ENCODE measurements at regions not wholly inside any gene's neighbourhood (a gene's known extent, or its start where the extent isn't known, plus 50 kb on each side); places are given as distances from the start of the nearest gene placed in this dataset.
A peak's percentile ranks its signal among the peaks of the same experiment; 100 is the strongest.

DNA sequence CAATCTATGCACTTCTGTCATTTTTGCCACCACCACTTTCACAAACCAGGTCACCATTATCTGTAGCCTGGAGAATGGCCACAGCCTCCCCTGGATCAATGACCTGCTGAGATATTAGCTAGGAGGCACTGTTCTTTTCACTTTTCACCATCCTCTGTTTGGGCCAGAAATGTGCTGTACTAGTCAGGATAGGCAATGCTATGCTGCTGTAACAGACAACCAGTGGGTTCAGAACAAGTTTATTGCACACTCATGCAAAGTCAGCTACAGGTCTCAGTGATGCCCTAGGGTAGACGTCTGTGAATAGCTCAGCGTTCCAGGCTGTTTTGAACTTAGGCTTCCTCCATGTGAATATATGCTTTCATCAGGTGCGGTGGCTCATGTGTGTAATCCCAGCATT is 231.5 kb downstream of the SUDS3 start:
- no peak for DNase-seq

DNA sequence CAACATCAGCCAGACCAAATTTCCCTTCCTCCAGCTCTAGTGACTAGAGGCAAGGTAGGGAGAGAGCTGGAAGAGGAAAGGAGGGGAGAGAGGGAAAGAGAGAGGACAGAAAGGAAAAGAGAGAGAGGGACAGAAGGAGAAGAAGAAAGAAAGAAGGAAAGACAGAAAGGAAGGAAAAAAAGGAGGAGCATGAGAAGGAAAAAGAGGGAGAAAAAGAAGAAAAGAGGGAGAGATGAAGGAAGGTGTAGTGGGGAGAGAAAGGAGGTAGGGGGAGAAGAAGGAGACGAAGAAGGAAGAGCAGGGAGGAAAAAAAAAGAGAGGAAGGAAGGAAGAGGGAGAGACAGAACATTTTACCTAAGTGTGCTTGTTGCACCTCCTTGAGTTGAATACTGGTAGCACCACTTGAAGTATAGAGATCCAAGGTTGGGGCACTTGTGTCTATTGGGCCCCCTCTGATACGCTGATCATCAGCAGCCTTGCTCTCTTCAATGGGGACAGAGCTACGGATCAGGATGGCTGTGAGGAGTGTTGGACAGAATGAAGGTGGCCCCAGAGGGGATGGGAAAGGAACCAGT is 232.5 kb downstream of the SUDS3 start:
- no peak for DNase-seq

DNA sequence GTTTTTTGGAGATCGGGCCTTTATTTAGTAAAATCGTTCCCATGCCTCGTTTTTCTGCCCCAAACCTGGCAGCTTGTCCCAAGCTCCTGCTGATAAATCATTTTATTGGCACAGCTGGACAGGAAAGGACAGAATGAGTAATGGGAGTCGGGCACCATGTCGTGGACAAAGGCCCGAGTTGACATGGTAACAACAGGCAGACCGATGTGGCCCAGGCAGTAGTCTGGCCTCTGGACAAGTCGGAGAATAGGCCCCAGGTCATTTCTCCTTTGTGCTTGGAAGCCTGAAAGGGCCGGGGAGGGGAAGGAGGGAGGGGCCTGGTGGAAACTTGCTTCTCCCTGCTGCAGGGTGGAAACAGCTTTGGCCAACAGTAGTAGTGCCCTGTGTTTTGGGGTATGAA is 234.9 kb downstream of the SUDS3 start:
- DNase-seq = no peak

DNA sequence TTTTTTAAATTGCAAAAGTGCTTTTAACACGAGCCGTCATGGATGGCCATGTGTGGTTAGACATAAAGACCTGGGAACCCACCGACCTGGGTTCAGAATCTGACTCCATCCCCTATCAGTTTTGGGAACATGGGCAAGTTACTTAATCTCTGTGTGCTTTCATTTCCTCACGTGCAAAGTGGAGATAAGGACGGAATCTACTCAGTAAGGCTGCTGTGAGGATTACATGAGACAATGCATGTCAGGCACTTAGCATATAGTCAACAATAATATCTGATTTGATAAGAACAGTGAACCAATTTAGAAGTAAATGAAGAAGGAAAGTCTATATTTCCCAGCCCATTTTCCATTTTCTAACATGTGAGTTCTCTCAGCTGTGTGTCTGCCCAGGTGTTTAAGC is 235.4 kb downstream of the SUDS3 start:
- DNase-seq = no peak

DNA sequence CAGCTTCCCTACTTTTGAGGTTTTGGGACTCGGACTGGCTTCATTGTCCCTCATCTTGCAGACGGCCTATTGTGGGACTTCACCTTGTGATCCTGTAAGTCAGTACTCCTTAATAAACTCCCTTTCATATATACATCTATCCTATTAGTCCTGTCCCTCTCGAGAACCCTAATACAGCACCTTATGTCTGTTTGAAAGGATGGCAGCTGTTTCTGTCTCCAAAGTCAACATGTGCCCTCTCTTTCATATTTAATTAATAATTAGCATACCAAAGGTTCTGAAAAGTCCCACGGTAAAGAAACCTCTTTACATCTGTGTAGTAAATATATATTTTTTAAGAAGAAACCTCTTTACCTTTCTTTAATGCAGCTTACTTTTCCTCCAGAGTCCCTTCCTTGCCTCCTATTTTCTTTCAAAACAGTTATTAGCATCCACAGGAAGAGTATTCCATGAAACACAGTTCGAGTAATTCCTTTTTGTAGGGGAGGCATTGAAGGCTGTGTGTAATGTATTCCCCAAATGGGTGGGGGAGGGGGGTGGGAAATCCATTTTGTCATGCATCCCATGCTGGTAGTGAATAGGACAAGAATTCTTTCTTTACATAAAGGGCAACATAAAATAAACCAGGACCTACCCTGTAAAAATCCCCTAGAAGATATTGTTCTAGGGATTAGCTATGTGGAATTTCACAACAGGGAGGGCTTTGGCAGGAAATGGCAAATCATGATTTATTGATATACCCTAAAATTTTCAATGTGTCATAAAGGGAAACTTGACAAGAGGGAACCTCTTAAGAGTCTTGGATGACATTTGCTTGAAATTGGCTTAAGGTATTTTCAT is 241.5 kb downstream of the SUDS3 start:
- no peak for DNase-seq

DNA sequence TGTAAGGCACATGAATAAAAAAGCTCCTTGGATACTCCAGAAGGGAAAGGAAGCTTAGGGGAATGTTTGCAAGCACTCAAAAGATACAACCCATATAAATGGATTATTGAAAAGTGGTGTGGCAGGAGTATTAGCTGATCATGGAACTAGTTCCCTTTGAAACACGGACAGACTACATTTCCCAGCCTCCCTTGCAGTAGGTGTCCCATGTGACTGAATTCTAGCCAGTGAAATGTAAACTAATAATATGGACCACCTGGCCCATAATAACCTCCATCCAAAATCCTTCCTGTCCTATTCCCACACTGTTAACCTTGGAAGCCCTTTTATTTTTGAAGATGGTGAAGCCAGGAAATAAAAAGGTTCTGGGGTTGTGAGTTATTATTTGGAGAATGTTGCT is 242.3 kb downstream of the SUDS3 start:
- no peak for DNase-seq

DNA sequence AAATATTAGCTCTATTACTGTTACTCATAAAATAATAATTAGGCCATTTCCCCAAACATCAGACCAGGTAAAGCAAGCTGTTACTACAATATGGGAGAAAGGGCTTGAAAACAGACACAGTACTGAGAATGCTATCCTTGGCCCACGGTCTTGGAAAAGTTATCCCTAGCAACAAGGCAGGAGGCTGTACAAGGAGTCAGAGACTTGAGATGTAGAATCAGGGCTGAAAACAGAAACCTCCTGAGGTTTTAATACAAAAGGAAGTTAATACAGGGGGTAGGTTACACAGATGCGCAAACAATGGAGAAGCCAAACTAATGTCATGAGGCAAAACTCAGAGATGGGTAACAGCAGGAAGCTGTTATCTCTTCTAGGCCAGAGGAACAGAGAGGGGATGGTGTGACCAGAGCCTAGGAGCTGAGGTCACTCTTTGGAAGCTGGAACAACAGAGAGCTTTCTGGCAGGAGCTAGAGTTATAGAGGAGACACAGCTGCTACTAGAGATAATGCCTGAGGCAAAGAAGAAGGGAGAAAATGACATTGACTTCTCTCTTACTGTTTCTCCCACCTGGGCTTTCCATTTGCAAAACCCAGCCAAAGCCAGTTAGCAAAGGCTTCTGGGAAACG is 248.8 kb downstream of the SUDS3 start:
- no peak for DNase-seq

DNA sequence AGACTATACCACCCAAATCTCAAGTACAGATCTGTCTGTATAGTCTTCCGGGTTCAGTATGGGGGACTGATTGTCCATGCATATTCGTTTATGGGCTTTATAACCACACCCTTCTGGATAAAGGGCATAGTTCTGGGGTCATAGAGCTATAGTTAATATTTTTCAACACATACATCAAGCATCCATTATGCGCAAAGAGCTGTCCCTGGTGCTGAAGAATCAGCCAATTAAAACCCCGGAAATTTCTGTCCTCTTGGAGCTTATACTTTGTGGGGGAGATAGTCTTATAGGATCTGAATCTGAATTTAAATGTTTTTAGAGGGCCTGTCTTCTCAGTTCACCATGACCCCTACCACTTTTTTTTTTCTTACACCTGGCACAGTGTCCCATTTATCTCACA is 256.7 kb downstream of the SUDS3 start:
- no peak for DNase-seq

DNA sequence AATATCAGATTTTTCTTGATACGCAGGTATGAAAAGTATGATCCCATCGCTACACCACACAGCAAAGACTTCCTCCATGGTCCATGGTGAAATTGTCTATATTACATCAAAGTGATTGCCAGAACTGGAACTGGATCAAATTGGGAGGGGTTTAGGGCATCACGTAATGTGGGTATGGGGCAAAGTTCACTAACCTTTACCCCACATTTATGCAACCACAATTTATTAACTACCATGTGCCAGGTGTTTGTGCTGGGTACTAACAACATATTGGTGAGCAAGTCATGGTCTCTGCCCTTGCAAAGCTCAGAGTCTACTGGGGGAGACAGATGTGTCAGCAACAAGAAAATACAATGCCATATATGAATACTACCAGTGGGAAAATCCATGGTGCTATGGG is 258.9 kb downstream of the SUDS3 start:
- no peak for DNase-seq

DNA sequence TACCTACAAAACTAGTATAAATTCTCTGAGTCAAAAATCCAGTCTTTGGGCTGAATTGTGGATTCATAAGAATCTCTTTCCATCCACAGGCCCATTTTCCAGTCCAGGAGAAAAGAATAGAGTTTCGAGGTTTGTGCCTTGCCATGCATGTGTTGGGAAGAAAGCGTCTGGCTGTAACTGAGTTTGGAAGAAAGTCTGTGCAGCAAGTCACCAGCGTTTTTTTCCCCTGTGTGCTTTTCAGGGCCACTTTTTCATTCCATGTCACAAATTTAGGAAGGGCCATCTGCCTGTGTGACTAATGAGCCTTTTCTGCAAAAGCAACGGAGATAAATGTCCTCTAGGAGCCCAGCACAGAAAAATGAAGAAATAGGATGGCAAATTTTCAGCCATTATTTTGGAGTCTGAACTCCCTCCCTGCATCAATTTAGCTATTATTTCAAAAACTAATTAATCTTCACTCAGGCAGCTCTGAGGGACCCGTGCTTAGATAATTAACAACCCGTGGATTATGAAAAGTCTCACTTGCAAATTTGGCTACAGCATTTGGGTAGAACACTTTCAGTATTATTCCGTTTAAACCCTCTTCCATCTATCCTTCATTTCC is 261.5 kb downstream of the SUDS3 start:
- DNase-seq = no peak

DNA sequence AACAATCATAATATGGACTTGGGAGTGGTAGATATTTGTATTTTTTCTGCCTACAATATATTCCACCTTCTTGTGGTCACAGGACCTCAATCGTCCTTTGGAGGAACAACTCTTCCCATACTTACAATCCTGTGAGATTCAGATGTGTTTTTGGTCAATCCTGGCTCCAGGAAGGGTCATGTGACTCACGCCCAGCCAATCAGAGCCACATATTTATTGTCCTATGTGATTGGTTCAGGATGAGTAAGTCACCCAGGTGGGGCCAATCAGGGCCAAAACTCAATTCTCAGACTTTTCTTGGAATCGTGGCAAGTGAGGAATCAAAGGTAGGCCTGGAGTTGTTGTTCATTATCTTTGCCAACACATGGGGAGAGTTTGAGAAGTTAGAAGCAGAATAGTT is 264.9 kb downstream of the SUDS3 start:
- no peak for DNase-seq

DNA sequence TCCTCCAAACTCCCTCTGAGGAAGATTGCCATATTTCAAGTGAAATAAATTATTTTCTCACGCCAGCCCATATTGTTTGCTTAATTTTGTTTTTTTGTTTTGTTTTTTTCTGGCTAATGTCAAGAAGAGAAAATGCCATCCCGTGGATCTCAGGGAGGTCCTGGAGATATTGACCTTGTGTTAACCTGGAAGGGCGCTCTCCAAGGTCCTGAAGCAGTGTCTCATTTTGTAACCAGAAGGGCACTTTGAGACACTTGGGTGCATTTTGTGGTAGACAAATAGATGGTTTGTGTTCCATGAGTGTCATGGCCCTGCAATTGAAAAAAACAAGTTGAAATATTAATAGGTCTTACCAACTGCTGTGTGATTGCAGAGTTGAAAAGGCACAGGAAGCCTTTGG is 268.9 kb downstream of the SUDS3 start:
- peak; percentile 7 for DNase-seq

DNA sequence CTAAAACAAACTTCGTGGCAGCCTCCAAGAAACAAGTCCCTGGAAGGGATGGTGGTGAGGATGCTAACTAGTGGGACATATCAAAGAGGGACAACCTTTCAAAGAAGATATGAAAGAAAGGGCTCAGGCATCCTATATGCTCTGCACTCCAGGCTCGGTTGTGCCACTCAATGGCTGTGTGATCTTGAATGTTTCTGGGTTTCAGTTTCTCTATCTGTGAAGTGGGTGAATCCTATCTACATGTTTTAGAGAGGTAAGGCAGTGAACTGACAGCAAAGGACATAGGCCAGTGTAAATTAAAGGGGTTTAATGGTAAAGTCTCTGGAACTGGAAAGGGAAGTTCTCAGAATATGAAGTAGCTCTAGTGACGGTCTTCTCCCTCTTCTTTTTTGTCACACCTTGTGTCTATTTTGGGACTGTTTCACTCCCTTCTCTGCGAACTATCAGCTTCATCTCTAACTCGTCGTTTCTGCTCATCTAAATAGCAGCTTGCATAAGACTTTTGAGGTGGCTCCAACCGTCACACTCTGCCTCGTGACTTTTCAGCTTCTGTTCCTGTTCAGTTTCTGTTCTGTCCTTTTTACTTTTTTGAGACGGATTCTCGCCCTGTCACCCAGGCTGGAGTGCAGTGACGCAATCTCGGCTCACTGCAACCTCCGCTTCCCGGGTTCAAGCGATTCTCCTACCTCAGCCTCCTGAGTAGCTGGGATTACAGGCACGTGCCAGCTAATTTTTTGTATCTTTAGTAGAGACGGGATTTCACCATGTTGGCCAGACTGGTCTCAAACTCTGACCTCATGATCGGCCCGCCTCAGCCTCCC is 273.6 kb downstream of the SUDS3 start:
- DNase-seq = no peak

DNA sequence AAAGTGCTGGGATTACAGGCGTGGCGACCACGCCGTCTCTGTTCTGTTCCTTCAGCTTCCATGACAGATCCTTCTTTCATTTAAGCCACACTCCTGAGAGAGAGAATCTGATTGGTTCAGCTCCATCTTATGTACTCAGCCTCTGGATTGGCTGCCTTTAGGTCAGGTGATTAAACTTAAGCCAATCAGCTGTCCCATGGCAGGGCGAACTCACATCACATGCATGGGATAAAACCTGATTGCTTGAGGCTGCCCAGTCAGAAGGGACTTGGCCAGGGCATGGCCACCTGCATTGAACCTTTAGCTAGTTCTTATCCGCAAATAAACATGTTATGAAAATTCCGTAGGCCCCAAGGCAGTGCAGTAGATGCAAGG is 274.2 kb downstream of the SUDS3 start:
- DNase-seq = no peak

DNA sequence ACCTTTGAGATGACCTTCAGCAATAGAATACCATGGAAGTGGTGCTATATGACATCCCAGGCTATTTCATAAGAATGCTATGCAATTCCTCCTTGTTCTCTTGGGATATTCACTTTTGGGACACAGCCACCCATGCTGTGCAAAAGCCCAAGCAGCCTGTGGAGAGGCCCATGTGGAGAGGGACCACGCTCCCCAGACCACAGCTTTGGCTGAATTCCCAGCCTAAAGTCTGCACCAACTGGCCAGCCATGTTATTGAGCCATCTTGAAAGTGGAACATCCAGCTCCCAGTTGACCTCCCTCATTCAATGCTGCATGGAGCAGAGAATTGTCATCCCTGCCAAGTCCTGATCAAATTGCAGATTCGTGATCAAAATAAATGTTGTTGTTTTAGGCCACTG is 275.1 kb downstream of the SUDS3 start:
- DNase-seq = no peak

DNA sequence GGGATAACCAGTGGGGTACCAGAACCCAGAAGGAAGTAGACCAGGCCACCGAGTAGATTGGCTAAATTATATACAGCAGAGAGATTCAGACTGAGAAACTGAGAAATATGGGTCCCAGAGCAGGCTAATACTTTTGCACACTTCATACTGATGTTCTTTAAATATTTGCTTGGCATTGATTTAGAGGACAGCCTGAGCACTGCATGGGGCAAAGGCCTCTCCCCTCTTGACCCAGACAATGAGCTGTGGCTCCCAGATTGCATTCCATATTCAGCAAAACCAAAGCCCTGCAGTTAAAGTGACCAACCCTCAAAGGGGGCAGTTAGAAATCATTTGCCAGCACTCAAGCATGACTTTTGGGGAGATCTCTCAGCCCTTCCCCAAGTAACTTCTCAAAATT is 279.2 kb downstream of the SUDS3 start:
- no peak for DNase-seq

DNA sequence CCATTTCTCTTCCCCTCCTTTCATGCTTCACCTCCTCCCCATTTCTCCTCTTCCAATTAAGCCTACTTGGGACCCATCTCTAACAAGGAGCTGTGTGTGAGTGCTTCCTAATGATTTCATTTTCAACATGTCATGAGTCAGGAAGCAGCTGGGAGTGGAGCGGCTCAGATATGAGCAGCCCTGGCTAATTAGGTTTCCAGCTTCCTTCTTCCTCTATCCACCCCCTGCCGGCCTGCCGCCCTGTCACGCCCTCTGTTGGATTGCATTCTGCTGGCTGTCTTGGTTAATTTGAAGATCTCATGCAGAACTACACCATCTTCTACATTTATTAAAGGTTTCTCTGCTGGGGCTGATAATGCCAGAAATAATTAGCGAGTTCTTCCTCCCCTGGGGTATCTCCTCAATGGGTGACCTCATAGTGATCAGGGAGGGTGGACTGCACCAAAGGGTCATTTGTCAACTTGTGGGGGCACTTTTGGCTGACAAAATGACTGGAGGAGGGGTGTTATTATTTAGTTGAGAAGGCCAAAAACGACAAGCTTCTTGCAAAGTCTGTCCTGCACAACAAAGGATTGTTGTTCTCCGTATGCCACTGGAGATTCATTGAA is 300.9 kb upstream of the SRRM4 start:
- no peak for DNase-seq

DNA sequence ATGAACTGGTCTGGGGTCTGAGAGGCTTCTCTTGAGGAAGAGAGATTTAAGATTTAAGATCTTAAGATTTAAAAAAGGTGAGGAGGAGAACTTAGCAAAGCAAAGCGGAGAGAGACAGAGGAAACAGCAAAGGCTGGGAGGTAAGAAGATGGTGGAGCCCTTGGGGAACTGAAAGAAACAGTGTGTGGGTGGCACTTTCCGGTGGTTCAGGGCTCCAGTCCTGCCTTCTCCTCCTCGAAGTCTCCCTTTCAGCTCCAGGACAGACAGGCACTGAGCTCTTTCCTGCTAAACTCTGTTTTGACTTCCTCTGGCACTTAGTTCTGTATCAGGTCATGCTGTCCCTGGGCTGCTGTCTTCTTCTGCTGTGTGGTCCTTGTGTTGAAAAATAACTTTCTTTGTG is 298.7 kb upstream of the SRRM4 start:
- no peak for DNase-seq

DNA sequence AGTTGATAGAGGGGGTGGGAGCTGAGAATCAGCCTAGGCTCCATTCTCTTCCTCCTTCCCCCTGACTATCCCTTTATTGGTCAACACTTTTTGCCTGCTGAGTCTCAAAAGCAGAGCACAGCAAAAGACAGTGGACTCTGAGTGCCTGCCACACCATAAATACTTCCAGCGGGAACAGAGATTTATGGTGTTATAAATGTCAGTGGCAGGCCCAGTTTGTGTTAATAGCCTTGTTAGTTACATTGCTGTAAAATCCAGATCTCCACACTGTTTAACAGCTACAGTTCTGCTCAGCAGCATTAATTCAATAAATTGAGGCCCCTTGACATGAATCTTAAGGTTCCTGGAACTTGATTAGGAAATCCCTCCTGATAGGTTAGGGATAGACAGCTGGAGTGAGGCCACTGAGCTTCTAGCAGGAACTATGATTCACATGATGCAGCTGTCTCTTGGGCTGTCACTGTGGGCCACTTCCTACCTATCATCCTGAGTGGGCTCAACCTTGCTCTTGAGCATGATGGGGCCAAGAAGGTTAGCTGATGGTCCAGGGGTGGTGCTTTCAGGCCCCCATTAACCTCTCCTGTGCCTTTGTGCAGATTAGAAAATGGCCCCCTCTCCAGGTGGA is 295.2 kb upstream of the SRRM4 start:
- DNase-seq = no peak

DNA sequence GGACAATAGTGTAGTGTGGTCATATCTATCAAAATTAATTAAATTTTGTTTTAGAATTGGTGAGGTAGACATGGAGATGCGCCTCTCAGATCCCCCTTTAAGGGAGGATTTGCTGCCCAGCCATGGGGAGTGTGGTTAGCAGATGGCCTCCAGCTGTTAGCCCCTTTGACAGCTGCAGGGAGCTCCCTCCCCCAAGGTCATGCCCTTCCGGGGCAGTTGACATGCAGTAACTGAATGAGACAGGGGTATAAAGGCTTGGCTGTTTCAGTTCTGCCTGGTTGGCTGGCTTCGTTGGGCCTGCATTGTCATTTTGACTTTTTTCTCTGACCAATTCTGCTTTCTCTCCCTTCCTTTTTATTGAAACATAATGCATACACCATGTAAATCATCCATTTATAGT is 291.5 kb upstream of the SRRM4 start:
- peak; percentile 25 for DNase-seq

DNA sequence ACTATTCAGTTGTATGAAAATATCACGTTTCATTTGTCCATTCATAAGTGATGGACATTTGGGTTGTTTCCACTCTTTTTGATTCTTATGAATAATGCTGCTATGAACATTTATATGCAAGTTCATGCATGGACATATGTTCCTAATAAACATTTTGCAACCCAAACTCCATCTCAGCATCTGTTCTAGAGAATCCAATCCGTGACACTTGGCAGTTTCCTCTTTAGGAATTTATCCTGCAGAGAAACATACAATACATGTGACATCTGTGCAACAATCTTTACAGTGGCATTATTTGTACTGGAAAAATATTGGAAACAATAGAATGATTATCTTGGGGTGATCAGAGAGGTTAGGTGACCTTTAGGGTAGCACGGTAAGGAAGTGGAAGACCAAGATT is 290.8 kb upstream of the SRRM4 start:
- DNase-seq = no peak

Measured in muscle of arm (tissue), 1 donor.